Body of pancreas (tissue), 4 donors: ENCODE measurements at regions not wholly inside any gene's neighbourhood (a gene's known extent, or its start where the extent isn't known, plus 50 kb on each side); places are given as distances from the start of the nearest gene placed in this dataset.

ENCODE experiments used
- CTCF ChIP-seq, 7 experiments: fragments of 450-650 bp in 4 of 7; fragments of 200-600 bp in 3 of 7; sonication (generic) in 3 of 7; IDR thresholded peaks; one replicate each; pipeline ENCODE4 v1.5.1; 2016 to 2019; ENCODE audit warnings: antibody characterized with exemption in 7 of 7
- POLR2A ChIP-seq, 3 donors: fragments of 450-650 bp; IDR thresholded peaks; one replicate each; pipeline ENCODE4 v1.6.1; 2016; ENCODE audit warnings: antibody characterized with exemption in 3 of 3, mild to moderate bottlenecking in 2 of 3

- TF ChIP-seq POLR2A (IDR thresholded peaks at IDR 0.05) = no peak
- no peak for TF ChIP-seq CTCF (IDR thresholded peaks at IDR 0.05)
These were observed 200.3 kb upstream of the BCOR start for GRCh38 chrX:40298069-40298468.
